GM23338 (cell line): ENCODE measurements at regions not wholly inside any gene's neighbourhood (a gene's known extent, or its start where the extent isn't known, plus 50 kb on each side); places are given as distances from the start of the nearest gene placed in this dataset.
"Not testable (repeated sequence)": the region's sequence is repeated elsewhere in the genome, so short reads cannot be mapped to it uniquely, and the experiment has no call there.

Experiments used
- ATAC-seq: fragments of 200-7000 bp; cut with Tn5 transposase; 3 replicates; pipeline ENCODE4 v1.9.1; 2020
- DNase-seq: peaks from one replicate; pipeline ENCODE4 v3.0.0-alpha.2; 2015; ENCODE audit warnings: low spot score
- H2AFZ ChIP-seq: fragments of 200-600 bp; sonication (generic); 2 replicates; pipeline ENCODE4 v1.8.0; 2016; ENCODE audit warnings: antibody characterized with exemption, mild to moderate bottlenecking, moderate library complexity
- H3F3A ChIP-seq: fragments of 200-600 bp; sonication (generic); replicated peaks from 2 replicates; pipeline ENCODE4 v1.8.0; 2017; ENCODE audit warnings: antibody characterized with exemption, mixed run types, low read depth
- H3K27ac ChIP-seq: fragments of 200-600 bp; sonication (generic); 2 replicates; pipeline ENCODE4 v1.6.1; 2016; ENCODE audit warnings: low read depth
- H3K27me3 ChIP-seq: fragments of 200-600 bp; sonication (generic); 2 replicates; pipeline ENCODE4 v1.8.0; 2016; ENCODE audit warnings: mild to moderate bottlenecking, mixed run types, moderate library complexity; ENCODE audit not compliant: insufficient read depth
- H3K36me3 ChIP-seq: fragments of 200-600 bp; sonication (generic); 2 replicates; pipeline ENCODE4 v1.8.0; 2016; ENCODE audit warnings: mild to moderate bottlenecking; ENCODE audit not compliant: insufficient read depth
- H3K4me1 ChIP-seq: fragments of 200-600 bp; sonication (generic); 2 replicates; pipeline ENCODE4 v1.8.0; 2016; ENCODE audit warnings: mild to moderate bottlenecking, moderate library complexity; ENCODE audit not compliant: insufficient read depth
- H3K4me2 ChIP-seq: fragments of 200-600 bp; sonication (generic); 2 replicates; pipeline ENCODE4 v1.7.1; 2017; ENCODE audit warnings: mixed run types
- H3K4me3 ChIP-seq: fragments of 200-600 bp; sonication (generic); 2 replicates; pipeline ENCODE4 v1.6.1; 2016; ENCODE audit warnings: mixed run types
- H3K79me2 ChIP-seq: fragments of 200-600 bp; sonication (generic); replicated peaks from 2 replicates; pipeline ENCODE4 v1.8.0; 2017; ENCODE audit warnings: mild to moderate bottlenecking; ENCODE audit not compliant: insufficient read depth
- H3K9me2 ChIP-seq: fragments of 200-600 bp; sonication (generic); 2 replicates; pipeline ENCODE4 v1.8.0; 2017; ENCODE audit not compliant: insufficient read depth
- H4K20me1 ChIP-seq: fragments of 200-600 bp; sonication (generic); replicated peaks from 2 replicates; pipeline ENCODE4 v1.8.0; 2017; ENCODE audit warnings: mild to moderate bottlenecking; ENCODE audit not compliant: insufficient read depth
- H3K27ac Mint-ChIP-seq: 2 replicates; pipeline ENCODE4 v1.8.0; 2020; ENCODE audit warnings: inconsistent platforms, mild to moderate bottlenecking, moderate library complexity, mixed read lengths
- H3K27me3 Mint-ChIP-seq: 3 replicates; pipeline ENCODE4 v1.8.0; 2022; ENCODE audit warnings: low read depth, mild to moderate bottlenecking, moderate library complexity, mixed read lengths, inconsistent platforms; ENCODE audit not compliant: insufficient read depth, poor library complexity
- H3K36me3 Mint-ChIP-seq: 3 replicates; pipeline ENCODE4 v1.8.0; 2021; ENCODE audit warnings: low read depth, mild to moderate bottlenecking, inconsistent platforms, moderate library complexity, mixed read lengths
- H3K4me1 Mint-ChIP-seq: 3 replicates; pipeline ENCODE4 v1.8.0; 2020; ENCODE audit warnings: mild to moderate bottlenecking, inconsistent platforms, mixed read lengths
- H3K4me3 Mint-ChIP-seq: 3 replicates; pipeline ENCODE4 v1.8.0; 2021; ENCODE audit warnings: moderate library complexity, mild to moderate bottlenecking, inconsistent platforms, mixed read lengths
- H3K9me3 Mint-ChIP-seq: 3 replicates; pipeline ENCODE4 v1.8.0; 2020; ENCODE audit warnings: moderate library complexity, mild to moderate bottlenecking, inconsistent platforms, mixed read lengths
- CTCF ChIP-seq, 2 experiments: fragments of 200-600 bp in 1 of 2; sonication (generic) in 1 of 2; conservative IDR thresholded peaks; 2 replicates each; pipeline versions ENCODE4 v1.5.1 to v1.6.1; 2016 to 2017; ENCODE audit warnings: antibody characterized with exemption in 2 of 2, low read depth in 2 of 2, mild to moderate bottlenecking in 2 of 2, moderate library complexity in 1 of 2
- ETS1 ChIP-seq: IDR thresholded peaks from 2 replicates; pipeline ENCODE4 v1.6.1; 2016; ENCODE audit warnings: antibody characterized with exemption
- EZH2 ChIP-seq: fragments of 200-600 bp; sonication (generic); IDR thresholded peaks from one replicate; pipeline ENCODE4 v1.8.0; 2017; ENCODE audit warnings: antibody characterized with exemption, mild to moderate bottlenecking, low read depth; ENCODE audit not compliant: unreplicated experiment
- EZH2phosphoT487 ChIP-seq: fragments of 200-600 bp; sonication (generic); IDR thresholded peaks from one replicate; pipeline ENCODE4 v1.8.1; 2018; ENCODE audit warnings: antibody characterized with exemption; ENCODE audit not compliant: unreplicated experiment
- ZNF114 ChIP-seq: fragments of 250-450 bp; sonication (Bioruptor Pico); IDR thresholded peaks from 2 replicates; pipeline ENCODE4 v1.5.0; 2020; ENCODE audit warnings: mild to moderate bottlenecking, moderate library complexity
- ZNF462 ChIP-seq: fragments of 250-450 bp; sonication (Bioruptor Pico); IDR thresholded peaks from 2 replicates; pipeline ENCODE4 v1.5.0; 2020; ENCODE audit warnings: mild to moderate bottlenecking, moderate library complexity

- H3K27ac Mint-ChIP-seq, ATAC-seq, H3K4me2 ChIP-seq, H3K9me2 ChIP-seq, H4K20me1 ChIP-seq, H3K27me3 Mint-ChIP-seq, H3K36me3 Mint-ChIP-seq, H2AFZ ChIP-seq, H3F3A ChIP-seq, H3K4me3 Mint-ChIP-seq, H3K4me1 ChIP-seq, DNase-seq, H3K36me3 ChIP-seq, H3K27ac ChIP-seq, H3K27me3 ChIP-seq, H3K79me2 ChIP-seq, H3K9me3 Mint-ChIP-seq, H3K4me3 ChIP-seq: not testable (repeated sequence)
- H3K4me1 Mint-ChIP-seq, result peaks cover 14% of the 10 kb centered on the region; the same call in 2 of the 3 replicates
Measured at GRCh38 chrX:8039711-8040110, 112.5 kb upstream of the PNPLA4 start.

- Histone ChIP-seq H3K4me1 (peaks cover 6% of the 10 kb centered on the region; the same call in 1 of the 2 replicates), H4K20me1 (no peaks in the 10 kb centered on the region), H2AFZ (no peak overlapping the region), H3K79me2 (no peaks in the 10 kb centered on the region), H3K9me2 (no peaks in the 10 kb centered on the region), H3K4me2 (no peak overlapping the region), H3F3A (no peaks in the 10 kb centered on the region), H3K27me3 (no peaks in the 10 kb centered on the region), H3K36me3 (no peaks in the 10 kb centered on the region), H3K27ac (no peak overlapping the region), H3K4me3 (no peak overlapping the region)
- TF ChIP-seq EZH2 (no peak), CTCF (conservative IDR thresholded peaks at IDR 0.05; ENCODE audit: low read depth in 2 of 2) (peak in 1 of 2 experiments; percentile 36; a peak in 2 of 4 replicates)
- Mint-ChIP-seq H3K4me1 (peaks cover 23% of the 10 kb centered on the region; the same call in 2 of the 3 replicates), H3K27me3 (no peaks in the 10 kb centered on the region), H3K9me3 (no peaks in the 10 kb centered on the region), H3K27ac (no peak overlapping the region), H3K4me3 (no peak overlapping the region), H3K36me3 (no peaks in the 10 kb centered on the region)
- DNase-seq (peak; percentile 9), ATAC-seq (no peak)
Measured at GRCh38 chrX:8037593-8038348, 110.6 kb upstream of the PNPLA4 start.

GRCh38 chrX:8036914-8037313, 109.7 kb upstream of the PNPLA4 start:
- H4K20me1 ChIP-seq, result no peaks in the 10 kb centered on the region
- H3K36me3 Mint-ChIP-seq, result no peaks in the 10 kb centered on the region
- peaks cover 6% of the 10 kb centered on the region; the same call in 1 of the 2 replicates for H3K4me1 ChIP-seq
- no peaks in the 10 kb centered on the region for H3K9me3 Mint-ChIP-seq
- no peaks in the 10 kb centered on the region for H3K9me2 ChIP-seq
- H3F3A ChIP-seq, result no peaks in the 10 kb centered on the region
- no peak overlapping the region for H3K4me3 ChIP-seq
- H2AFZ ChIP-seq, result no peak overlapping the region
- H3K4me2 ChIP-seq, result no peak overlapping the region
- no peak overlapping the region for H3K27ac ChIP-seq
- H3K79me2 ChIP-seq, result no peaks in the 10 kb centered on the region
- peaks cover 25% of the 10 kb centered on the region; the same call in 2 of the 3 replicates for H3K4me1 Mint-ChIP-seq
- no peaks in the 10 kb centered on the region for H3K27me3 Mint-ChIP-seq
- no peak for ATAC-seq
- H3K27ac Mint-ChIP-seq, result no peak overlapping the region
- H3K27me3 ChIP-seq, result no peaks in the 10 kb centered on the region
- no peaks in the 10 kb centered on the region for H3K36me3 ChIP-seq
- no peak overlapping the region for H3K4me3 Mint-ChIP-seq
- DNase-seq, result no peak
- TF ChIP-seq EZH2phosphoT487, result no peak
- no peak for TF ChIP-seq ZNF114 (CRISPR knock-in tag)
- no peak for TF ChIP-seq ZNF462 (CRISPR knock-in tag)
- TF ChIP-seq ETS1, result no peak
